ENCODE measurements at regions not wholly inside any gene's neighbourhood (a gene's known extent, or its start where the extent isn't known, plus 50 kb on each side); places are given as distances from the start of the nearest gene placed in this dataset.

- no peak for TF ChIP-seq EZH2 (optimal IDR thresholded peaks at IDR 0.05; ENCODE audit: low read depth, low read length)
- no peak for TF ChIP-seq CTCF (IDR thresholded peaks at IDR 0.05; ENCODE audit: low read length)
These were observed 139.8 kb upstream of the UBE2E3 start for GRCh38 chr2:180840641-180841040.
